Stimulated activated CD8-positive, alpha-beta memory T cell treated with anti-CD3 and anti-CD28 coated beads, Interleukin-15, amount 100 ng/mL, for 4 hours (primary cell): ENCODE measurements at regions not wholly inside any gene's neighbourhood (a gene's known extent, or its start where the extent isn't known, plus 50 kb on each side); places are given as distances from the start of the nearest gene placed in this dataset.

Experiments used
- DNase-seq, 2 donors: peaks; one replicate each; pipeline ENCODE4 v3.0.0-alpha.2; 2020; ENCODE audit warnings: low read depth in 2 of 2

- DNase-seq: no peak
Measured at GRCh38 chr4:155514628-155515027, 137.9 kb upstream of the MAP9 start.

GRCh38 chr4:155512817-155513216, 136.1 kb upstream of the MAP9 start:
- DNase-seq: no peak

GRCh38 chr4:155512046-155512445, 135.3 kb upstream of the MAP9 start:
- DNase-seq: no peak

GRCh38 chr4:155510771-155511170, 134.0 kb upstream of the MAP9 start:
- no peak for DNase-seq

- no peak for DNase-seq
Measured at GRCh38 chr4:155509555-155509954, 132.8 kb upstream of the MAP9 start.

GRCh38 chr4:155506745-155507144, 130.0 kb upstream of the MAP9 start:
- DNase-seq: no peak

GRCh38 chr4:155505321-155505720, 128.6 kb upstream of the MAP9 start:
- DNase-seq: no peak

- no peak for DNase-seq
Measured at GRCh38 chr4:155497306-155497705, 120.5 kb upstream of the MAP9 start.

- no peak for DNase-seq
Measured at GRCh38 chr4:155496294-155496626, 119.5 kb upstream of the MAP9 start.

- DNase-seq: no peak
Measured at GRCh38 chr4:155495572-155496293, 119.0 kb upstream of the MAP9 start.

- DNase-seq: no peak
Measured at GRCh38 chr4:155494037-155494718, 117.4 kb upstream of the MAP9 start.

GRCh38 chr4:155491336-155492120, 114.8 kb upstream of the MAP9 start:
- no peak for DNase-seq

GRCh38 chr4:155489271-155489670, 112.5 kb upstream of the MAP9 start:
- DNase-seq: no peak

- no peak for DNase-seq
Measured at GRCh38 chr4:155488691-155489090, 111.9 kb upstream of the MAP9 start.

- no peak for DNase-seq
Measured at GRCh38 chr4:155487210-155487609, 110.4 kb upstream of the MAP9 start.

GRCh38 chr4:155481150-155481549, 104.4 kb upstream of the MAP9 start:
- DNase-seq: no peak

GRCh38 chr4:155479835-155480234, 103.1 kb upstream of the MAP9 start:
- no peak for DNase-seq

- DNase-seq: no peak
Measured at GRCh38 chr4:155478336-155478835, 101.6 kb upstream of the MAP9 start.

- DNase-seq: no peak
Measured at GRCh38 chr4:155474758-155475157, 98.0 kb upstream of the MAP9 start.

- no peak for DNase-seq
Measured at GRCh38 chr4:155473420-155474095, 96.8 kb upstream of the MAP9 start.

- no peak for DNase-seq
Measured at GRCh38 chr4:155468282-155468681, 91.5 kb upstream of the MAP9 start.

GRCh38 chr4:155450676-155451075, 73.9 kb upstream of the MAP9 start:
- DNase-seq: no peak
